Progenitor cell of endocrine pancreas (in vitro differentiated cells): ENCODE measurements at regions not wholly inside any gene's neighbourhood (a gene's known extent, or its start where the extent isn't known, plus 50 kb on each side); places are given as distances from the start of the nearest gene placed in this dataset.
"Not testable (repeated sequence)": the region's sequence is repeated elsewhere in the genome, so short reads cannot be mapped to it uniquely, and the experiment has no call there.

Experiments used
- DNase-seq: peaks from one replicate; pipeline ENCODE4 v3.0.0; 2021; ENCODE audit warnings: low spot score; ENCODE audit not compliant: unreplicated experiment
- H3K27ac Mint-ChIP-seq: 2 replicates; pipeline ENCODE4 v1.8.0; 2021; ENCODE audit warnings: mild to moderate bottlenecking, moderate library complexity, mixed read lengths
- H3K27me3 Mint-ChIP-seq: 2 replicates; pipeline ENCODE4 v1.8.0; 2021; ENCODE audit warnings: mixed read lengths
- H3K36me3 Mint-ChIP-seq: 2 replicates; pipeline ENCODE4 v1.8.0; 2022; ENCODE audit warnings: mixed read lengths; ENCODE audit not compliant: insufficient read depth
- H3K4me1 Mint-ChIP-seq: 2 replicates; pipeline ENCODE4 v1.8.0; 2021; ENCODE audit warnings: low read depth, mixed read lengths
- H3K4me3 Mint-ChIP-seq: 2 replicates; pipeline ENCODE4 v1.8.0; 2021; ENCODE audit warnings: low read depth, mild to moderate bottlenecking, moderate library complexity, mixed read lengths
- H3K9me3 Mint-ChIP-seq: 2 replicates; pipeline ENCODE4 v1.8.0; 2021; ENCODE audit warnings: low read depth, mixed read lengths
- TF ChIP-seq, protein P1 (sequence below): fragments of 200-600 bp; sonication (generic); IDR thresholded peaks from one replicate; pipeline ENCODE4 v1.5.0; 2021; ENCODE audit warnings: antibody characterized with exemption, mild to moderate bottlenecking; ENCODE audit not compliant: unreplicated experiment

DNA sequence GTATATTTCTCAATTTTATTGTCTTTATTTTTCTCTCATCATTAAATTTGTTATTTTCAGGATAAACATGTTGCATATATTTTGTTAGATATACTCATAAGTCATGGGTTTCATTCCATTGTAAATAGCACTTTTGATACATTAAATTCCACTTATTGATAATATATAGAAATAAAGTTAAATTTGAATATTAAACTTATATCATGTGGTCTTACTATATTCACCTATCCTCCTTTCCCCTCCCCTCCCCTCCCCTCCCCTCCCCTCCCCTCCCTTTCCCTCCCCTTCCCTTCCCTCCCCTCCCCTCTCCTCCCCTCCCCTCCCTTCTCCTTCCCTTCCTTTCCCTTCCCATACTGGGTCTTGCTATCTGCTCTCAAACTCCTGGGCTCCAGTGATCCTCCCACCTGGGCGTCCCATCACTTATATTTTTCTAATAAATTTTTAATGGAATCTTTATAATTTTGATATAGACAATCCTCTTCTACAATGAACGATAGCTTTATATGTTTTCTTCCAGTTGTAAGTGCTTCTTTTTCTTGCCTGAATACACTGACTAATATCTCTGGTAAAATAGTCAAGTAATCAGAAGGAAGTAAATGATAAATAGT is 692.4 kb downstream of the C6orf118 start:
- no peaks in the 10 kb centered on the region for H3K9me3 Mint-ChIP-seq

DNA sequence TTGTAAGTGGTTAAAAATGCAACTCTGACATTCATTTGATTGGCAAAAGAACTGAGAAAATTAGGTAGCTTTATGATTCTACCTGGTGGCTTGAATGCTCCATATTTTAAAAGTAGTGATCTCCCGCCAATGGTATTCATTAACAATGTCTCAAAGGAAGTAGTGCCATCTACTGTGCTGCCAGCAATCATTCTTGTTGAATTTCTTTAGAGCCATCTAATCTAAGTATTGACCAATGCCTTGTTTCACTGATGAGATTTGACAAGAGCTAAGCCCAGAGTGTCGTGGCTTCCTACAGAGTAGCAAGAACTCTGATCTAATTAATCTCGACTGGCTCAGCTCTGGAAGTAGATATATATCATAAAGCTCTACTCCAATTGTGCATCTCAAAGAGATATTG is 696.7 kb downstream of the C6orf118 start:
- no peak overlapping the region for H3K4me3 Mint-ChIP-seq

More for the DNA sequence above, 692.4 kb downstream of the C6orf118 start:
- Mint-ChIP-seq H3K27ac (no peak overlapping the region), H3K4me1 (peaks cover 12% of the 10 kb centered on the region), H3K4me3 (no peak overlapping the region), H3K36me3 (no peaks in the 10 kb centered on the region), H3K27me3 (no peaks in the 10 kb centered on the region)
- TF ChIP-seq, protein P1, sequence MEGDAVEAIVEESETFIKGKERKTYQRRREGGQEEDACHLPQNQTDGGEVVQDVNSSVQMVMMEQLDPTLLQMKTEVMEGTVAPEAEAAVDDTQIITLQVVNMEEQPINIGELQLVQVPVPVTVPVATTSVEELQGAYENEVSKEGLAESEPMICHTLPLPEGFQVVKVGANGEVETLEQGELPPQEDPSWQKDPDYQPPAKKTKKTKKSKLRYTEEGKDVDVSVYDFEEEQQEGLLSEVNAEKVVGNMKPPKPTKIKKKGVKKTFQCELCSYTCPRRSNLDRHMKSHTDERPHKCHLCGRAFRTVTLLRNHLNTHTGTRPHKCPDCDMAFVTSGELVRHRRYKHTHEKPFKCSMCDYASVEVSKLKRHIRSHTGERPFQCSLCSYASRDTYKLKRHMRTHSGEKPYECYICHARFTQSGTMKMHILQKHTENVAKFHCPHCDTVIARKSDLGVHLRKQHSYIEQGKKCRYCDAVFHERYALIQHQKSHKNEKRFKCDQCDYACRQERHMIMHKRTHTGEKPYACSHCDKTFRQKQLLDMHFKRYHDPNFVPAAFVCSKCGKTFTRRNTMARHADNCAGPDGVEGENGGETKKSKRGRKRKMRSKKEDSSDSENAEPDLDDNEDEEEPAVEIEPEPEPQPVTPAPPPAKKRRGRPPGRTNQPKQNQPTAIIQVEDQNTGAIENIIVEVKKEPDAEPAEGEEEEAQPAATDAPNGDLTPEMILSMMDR: no peak
- DNase-seq: no peak

DNA sequence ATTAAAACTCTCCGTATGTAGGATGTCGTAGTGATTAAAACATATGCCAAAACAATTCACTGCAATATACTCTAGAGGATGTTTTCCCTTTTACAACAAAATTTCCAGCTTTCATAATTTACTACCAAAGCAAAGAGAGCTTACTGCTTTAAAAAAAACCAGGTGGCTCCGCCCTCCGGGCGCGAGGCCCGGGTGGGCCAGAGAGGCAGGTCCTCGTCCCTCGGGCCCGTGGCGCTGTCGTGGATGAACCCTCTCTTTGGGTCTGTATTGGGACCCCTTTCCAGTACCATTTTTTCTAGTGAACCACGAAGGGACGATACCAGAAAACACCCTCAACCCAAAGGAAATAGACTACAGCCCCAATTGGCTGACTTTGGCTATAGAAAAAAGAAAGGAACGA is 698.5 kb downstream of the C6orf118 start:
- H3K4me3 Mint-ChIP-seq, H3K27me3 Mint-ChIP-seq, H3K27ac Mint-ChIP-seq, H3K4me1 Mint-ChIP-seq, DNase-seq, H3K9me3 Mint-ChIP-seq, H3K36me3 Mint-ChIP-seq: not testable (repeated sequence)

More for the DNA sequence above, 696.7 kb downstream of the C6orf118 start:
- H3K4me1 Mint-ChIP-seq: peaks cover 5% of the 10 kb centered on the region
- no peaks in the 10 kb centered on the region for H3K9me3 Mint-ChIP-seq
- H3K27me3 Mint-ChIP-seq: no peaks in the 10 kb centered on the region
- no peaks in the 10 kb centered on the region for H3K36me3 Mint-ChIP-seq
- DNase-seq: no peak
- TF ChIP-seq, protein P1: no peak
- no peak overlapping the region for H3K27ac Mint-ChIP-seq

DNA sequence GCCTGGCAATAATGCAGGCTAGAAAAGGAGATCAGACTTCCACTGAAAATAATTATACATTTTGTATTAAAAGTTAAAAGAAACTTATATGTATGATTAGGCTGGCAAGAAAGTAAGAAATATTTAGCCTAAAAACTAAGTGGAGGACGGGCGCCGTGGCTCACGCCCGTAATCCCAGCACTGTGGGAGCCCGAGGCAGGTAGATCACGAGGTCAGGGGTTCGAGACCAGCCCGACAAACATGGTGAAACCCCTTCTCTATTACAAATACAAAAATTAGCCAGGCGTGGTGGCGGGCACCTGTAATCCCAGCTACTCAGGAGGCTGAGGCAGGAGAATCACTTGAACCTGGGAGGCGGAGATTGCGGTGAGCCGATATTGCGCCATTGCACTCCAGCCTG is 707.0 kb downstream of the C6orf118 start:
- not testable (repeated sequence) for H3K27ac Mint-ChIP-seq, H3K27me3 Mint-ChIP-seq, H3K4me1 Mint-ChIP-seq, H3K9me3 Mint-ChIP-seq, DNase-seq, H3K36me3 Mint-ChIP-seq, H3K4me3 Mint-ChIP-seq

DNA sequence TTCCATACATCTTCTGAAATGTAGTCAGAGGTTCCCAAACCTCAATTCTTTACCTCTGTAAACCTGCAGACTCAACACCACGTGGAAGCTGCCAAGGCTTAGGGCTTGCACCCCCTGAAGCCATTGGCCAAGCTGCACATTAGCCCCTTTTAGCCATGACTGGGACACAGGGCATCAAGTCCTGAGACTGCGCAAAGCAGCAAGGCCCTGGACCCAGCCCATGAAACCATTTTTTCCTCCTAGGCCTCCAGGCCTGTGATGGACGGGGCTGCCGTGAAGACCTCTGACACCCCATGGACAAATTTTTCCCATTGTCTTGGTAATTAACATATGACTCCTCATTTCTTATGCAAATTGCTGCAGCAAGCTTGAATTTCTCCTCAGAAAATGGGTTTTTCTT is 727.8 kb downstream of the C6orf118 start:
- H3K9me3 Mint-ChIP-seq: peaks cover 17% of the 10 kb centered on the region
- TF ChIP-seq, protein P1: no peak
- H3K4me1 Mint-ChIP-seq: no peaks in the 10 kb centered on the region
- H3K36me3 Mint-ChIP-seq: no peaks in the 10 kb centered on the region
- no peaks in the 10 kb centered on the region for H3K27me3 Mint-ChIP-seq
- no peak overlapping the region for H3K27ac Mint-ChIP-seq
- no peak overlapping the region for H3K4me3 Mint-ChIP-seq
- DNase-seq: no peak

DNA sequence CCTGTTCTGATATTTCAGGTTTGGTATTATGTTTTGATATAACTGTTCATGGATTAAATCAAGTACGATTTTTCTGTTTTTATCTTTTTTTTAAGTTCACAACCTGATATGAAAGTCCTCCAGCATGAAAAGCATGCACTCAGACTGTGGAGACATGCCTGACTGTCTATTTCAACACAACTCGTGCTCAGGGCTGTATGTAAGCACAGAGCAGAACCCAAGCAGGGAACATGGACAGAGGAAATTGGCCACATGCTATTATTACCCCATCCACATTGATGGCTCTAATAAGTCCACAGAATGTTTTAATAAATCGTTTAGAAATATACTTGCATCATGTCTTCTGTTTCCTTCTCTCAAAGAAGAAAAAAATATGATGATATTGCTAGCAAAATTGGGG is 730.4 kb downstream of the C6orf118 start:
- Mint-ChIP-seq H3K4me1 (no peaks in the 10 kb centered on the region), H3K4me3 (no peak overlapping the region), H3K36me3 (no peaks in the 10 kb centered on the region), H3K27me3 (no peaks in the 10 kb centered on the region), H3K27ac (no peak overlapping the region), H3K9me3 (peaks cover 20% of the 10 kb centered on the region)
- TF ChIP-seq, protein P1: no peak
- no peak for DNase-seq
